NCI-H526 treated with DMSO at 0.1 percent for 48 hours (cell line): ENCODE measurements at regions not wholly inside any gene's neighbourhood (a gene's known extent, or its start where the extent isn't known, plus 50 kb on each side); places are given as distances from the start of the nearest gene placed in this dataset.
"Not testable (repeated sequence)": the region's sequence is repeated elsewhere in the genome, so short reads cannot be mapped to it uniquely, and the experiment has no call there.

Experiments used
- DNase-seq: peaks from one replicate; lab custom pipeline; 2025; lab: John Stamatoyannopoulos, UW

DNA sequence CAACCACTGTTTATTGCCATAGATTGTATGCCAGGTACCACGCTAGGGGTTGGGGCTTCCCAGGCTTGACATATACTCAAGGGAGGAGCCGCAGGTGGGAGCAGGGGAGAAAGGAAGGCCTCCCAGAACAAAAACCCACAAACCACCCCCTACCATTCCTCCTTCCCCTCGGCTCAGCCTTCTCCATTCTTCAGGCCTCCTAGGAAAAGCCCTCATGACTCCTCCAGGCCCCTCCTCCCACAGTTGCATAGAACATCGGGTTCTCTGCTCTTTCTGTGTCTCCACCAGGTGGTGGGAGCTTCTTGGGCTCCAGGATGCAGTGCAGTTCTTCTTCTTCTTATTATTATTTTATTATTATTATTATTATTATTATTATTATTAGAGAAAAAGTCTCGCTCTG is 80.3 kb downstream of the ZFP36L2 start:
- no peak for DNase-seq

DNA sequence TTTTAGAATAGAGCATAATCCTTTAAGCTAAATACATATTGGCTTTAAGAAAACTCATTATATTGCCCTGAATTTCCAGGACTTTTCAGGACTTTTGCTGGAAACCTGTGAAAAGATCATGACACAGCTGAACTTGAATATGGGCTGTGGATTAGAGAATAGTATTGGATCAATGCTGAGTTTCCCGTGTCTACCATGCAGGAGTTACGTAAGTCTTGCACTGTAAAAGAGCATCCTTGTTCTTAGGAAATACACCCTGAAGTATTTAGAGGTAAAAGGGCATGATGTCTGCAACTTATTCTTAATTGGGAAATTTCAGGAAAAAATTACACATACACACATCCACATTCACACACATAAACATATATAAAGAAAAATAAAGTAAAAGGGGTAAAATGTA is 82.1 kb downstream of the ZFP36L2 start:
- no peak for DNase-seq

DNA sequence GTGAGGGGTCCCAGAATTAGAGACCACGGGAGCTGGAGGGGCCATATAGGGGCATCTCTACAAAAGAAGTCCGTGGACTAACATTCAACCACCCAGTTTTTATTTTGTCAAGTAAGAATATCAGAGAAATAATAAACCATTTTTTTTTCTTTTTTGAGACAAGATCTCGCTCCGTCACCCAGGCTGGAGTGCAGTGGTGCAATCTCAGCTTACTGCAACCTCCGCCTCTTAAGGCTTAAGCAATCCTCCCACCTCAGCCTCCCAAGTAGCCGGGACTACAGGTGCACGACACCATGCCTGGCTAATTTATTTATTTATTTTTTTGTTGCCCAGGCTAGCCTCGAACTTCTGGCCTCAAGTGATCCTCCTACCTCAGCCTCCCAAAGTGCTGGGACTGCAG is 82.7 kb downstream of the ZFP36L2 start:
- no peak for DNase-seq

DNA sequence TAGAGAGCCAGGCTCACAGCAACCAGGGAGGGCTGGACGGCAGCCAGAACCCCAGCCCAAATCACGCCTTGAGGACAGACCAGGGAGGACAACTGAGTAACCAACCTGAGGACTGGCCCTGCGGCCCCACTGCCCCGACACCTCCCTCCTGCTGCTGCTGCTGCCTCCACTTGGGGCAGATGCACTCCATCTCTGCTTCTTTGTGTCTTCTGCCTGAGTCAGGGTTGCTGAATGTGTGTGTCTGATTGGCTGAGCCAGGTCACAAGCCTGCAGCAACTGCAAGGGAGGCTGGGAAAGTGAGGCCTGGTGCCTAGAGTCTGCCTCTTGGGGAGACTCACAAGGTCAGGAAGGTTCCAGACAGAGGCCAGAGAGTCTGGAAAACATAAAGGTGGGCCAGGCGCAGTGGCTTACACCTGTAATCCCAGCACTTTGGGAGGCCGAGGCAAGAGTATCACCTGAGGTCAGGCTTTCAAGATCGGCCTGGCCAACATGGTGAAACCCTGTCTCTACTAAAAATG is 83.4 kb downstream of the ZFP36L2 start:
- DNase-seq, result no peak

DNA sequence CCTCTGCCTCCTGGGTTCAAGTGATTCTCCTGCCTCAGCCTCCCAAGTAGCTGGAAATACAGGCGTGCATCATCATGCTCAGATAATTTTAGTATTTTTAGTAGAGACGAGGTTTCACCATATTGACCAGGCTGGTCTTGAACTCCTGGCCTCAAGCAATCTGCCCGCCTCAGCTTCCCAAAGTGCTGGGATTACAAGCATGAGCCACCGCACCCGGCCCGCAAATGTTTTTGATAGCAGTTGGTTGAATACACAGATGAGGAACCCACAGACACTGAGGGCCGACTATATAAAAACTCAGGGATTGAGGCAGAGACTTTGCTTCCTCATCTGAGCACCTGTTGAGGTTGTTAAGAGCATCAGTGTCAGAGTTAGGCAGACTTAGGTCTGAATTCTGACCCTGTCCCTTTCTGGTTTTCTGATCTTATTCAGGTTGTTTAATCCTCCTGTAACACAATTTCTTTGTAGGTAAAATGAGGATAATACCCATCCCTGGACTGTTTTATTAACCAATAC is 84.7 kb downstream of the ZFP36L2 start:
- DNase-seq, result not testable (repeated sequence)

DNA sequence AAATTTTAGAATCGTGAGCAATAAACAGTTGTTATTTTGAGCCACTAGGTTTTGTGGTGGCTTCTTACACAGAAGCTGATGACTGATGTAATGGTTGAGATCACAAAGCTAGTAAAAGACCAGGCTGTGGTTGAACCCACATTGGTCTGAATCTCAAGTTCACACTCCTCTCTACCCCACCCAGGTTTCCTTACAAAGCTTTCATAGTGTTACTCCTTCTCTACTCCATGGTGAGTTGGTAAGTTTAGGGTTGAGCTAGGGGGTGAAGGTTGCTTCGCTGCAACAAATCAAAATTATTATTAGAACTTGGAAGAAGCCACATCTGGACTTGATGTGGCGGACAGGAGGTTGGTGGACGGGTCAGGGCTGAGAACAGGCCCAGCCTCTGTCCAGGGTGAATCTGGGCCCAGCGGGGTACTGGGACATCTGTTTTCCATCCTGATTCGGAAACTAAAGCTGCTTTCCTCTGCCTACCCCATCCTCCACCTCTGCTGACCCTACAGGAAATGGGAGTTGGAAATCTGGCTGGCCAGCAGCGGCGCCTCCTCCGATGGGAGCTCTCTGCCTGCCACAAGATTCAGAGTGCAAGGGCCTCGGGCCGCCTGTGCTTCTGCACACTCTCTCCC is 86.3 kb downstream of the ZFP36L2 start:
- DNase-seq, result no peak

DNA sequence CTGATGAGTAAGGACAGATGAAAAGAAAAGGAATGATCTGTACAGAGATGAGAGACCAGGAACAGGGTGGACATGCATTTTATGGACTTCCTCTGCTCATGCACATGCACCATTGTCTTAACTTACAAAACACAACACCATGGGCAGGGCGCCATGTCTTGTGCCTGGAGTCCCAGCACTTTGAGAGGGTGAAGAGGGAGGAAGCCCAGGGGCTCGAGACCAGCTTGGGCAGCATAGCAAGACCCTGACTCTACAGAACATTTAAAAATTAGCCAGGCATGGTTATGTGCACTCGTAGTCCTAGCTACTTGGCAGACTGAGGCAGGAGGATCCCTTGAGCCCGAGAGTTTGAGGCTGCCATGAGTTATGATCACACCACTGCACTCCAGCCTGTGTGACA is 86.9 kb downstream of the ZFP36L2 start:
- no peak for DNase-seq

DNA sequence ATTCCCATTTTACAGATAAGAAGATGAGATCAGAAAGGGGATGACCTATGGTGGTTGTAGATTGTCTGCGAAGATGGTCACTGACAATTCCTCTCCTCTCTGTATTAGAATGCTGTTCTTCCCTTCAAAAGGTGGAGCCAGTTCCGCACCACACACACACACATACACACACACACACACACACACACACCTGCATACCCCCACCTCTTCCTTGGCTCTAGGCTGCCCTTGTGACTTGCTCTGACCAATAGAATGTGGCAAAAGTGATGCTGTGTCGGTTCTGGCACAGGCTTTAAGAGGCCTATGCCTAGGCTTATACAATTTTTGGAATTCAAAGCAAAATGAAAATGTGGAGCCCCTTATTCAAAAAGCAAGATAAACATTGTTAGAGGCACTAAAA is 88.0 kb downstream of the ZFP36L2 start:
- DNase-seq, result no peak

DNA sequence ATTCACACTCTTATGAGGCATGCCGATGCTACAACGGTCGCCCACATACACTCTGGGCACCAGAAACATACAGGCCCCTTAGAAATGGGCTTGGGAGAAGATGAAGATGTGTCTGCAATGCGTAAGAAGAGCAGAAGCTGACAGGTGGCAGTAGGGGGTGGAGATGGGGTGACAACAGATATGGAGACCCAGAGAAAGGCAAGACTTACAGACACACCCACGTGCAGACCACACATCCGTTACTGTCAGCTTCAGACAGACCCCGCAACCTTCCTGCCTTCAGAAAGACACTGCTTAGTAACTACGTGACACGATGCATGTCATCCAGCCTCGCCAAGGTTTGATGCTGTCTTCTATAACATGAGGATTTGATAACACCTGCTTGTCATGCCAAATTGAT is 89.5 kb downstream of the ZFP36L2 start:
- no peak for DNase-seq

DNA sequence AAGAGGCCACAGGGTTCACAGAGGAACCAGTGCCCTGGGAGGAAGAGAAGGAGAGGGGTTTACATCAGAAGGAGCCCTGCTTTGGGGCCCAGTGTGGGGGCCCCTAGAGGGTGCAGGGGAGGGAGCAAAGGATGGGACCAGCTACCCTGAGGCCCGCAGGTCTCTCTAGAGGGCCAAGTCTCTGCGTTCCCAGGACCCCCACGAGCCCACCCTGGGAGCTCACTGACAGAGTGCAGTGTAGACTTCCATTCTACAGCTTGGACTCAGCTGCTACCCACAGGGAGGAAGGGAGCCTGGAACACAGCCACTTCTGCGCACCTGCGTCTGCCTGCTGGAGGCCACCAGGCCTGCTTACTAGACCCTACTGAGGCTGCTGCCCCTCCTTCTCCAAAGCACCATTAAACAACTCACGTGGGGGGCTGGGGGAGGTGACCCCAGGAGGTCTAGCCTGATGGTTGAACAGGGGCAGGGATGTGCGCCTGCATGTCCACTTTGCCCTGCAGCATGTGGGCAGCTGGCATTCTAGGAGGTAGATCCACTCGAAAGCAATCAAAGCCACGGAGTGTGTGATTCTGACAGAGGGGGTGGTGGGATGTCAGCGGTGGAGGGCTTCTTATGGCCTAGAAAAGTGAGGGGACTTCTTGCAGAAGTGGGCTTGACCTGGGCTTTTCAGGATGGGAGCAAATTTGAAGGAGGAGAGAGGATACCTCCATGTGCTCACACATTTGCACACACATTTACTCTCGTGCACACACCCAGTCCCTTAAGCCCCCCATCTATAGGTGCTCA is 90.2 kb downstream of the ZFP36L2 start:
- no peak for DNase-seq

DNA sequence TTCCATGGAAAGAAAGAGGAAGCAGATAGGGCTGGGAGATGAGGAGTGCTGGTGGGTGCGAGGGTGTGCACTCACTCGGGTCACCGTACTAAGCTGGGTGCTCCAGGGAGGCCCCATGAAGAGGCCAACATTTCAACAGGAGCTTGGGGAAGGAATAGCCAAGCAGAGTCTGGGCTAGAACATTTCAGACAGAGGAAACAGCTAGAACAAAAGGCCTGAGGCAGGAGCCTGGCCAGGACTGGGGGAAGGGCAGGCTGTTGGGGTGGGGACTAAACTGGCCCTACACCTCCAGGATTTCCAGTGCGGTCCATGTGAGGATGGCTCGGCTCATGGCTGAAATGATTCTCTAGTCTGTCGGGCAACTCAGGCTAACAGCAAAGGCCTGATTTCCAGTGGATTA is 90.8 kb downstream of the ZFP36L2 start:
- DNase-seq, result no peak

DNA sequence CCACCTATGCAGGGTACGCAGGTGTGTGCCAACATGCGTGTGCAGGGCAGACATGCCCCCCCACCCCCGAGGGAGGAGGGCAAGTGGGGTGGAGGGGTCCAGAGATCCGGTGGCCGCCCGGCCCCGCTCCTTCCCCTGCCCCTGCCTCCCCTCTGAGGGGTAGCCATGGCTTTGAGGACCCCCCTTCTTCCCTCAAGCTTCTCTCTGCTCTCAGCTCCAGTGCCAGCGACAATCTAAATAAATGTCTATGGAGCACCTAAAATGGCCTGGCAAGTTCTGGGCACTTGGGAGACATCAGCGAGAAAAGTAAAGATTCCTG is 91.9 kb downstream of the ZFP36L2 start:
- no peak for DNase-seq

DNA sequence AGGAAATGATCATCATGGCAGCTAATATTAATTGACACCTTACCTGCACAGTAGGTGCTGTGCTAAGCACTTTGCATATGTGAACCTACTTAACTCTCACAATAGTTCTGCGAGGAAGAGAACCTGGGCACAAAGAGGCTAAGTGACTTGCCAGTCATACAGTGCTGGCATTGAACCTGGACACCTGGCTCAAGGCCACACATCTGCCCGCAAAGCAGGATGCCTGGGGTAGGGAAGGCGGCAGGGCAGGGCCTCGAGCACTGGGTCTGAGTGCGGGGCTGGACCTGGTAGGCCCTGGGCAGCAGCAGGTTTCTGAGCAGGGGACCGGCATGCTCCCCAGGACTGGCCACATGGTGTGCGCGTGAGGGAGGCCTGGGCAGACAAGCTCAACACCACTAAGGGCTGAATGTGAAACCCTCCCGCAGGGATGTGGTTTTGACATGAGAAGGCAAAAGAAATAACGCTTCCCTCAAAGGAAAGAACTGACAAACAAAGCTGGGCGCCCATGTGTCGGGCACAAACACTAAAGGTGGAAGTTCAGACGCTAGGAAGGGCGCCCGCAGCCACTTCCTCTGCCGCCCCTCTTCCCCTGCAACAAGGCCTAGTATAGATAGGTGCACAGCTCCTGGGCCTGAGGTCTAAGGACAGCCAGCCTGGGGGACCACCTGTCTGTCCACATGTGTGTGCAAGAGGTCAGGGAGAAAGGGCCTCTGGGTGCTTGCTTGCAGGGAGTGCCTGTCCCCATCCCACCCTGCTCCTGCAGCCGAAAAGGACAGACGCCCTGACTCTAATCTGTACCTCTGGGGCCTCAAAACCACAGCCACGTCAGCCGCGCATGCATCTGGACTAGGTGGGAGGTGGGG is 92.5 kb downstream of the ZFP36L2 start:
- DNase-seq, result no peak

DNA sequence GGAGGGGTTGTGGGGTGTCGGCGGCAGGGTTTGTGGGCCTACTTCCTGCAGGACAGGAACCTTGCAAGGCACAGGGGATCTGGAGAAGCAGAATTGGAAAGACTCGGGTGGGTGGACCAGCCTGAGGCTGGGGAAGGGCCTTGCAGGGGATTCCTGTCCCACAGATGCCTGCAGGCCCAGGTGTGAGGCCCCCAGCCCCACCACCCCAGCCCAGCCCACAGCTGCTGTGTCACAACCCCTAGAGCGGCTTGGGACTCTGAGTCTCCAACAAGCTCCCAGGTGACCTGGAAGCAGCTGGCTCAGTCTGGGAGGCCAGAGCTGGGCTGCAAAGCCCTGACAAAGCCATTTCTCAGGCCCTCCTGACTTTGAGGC is 93.1 kb downstream of the ZFP36L2 start:
- no peak for DNase-seq

DNA sequence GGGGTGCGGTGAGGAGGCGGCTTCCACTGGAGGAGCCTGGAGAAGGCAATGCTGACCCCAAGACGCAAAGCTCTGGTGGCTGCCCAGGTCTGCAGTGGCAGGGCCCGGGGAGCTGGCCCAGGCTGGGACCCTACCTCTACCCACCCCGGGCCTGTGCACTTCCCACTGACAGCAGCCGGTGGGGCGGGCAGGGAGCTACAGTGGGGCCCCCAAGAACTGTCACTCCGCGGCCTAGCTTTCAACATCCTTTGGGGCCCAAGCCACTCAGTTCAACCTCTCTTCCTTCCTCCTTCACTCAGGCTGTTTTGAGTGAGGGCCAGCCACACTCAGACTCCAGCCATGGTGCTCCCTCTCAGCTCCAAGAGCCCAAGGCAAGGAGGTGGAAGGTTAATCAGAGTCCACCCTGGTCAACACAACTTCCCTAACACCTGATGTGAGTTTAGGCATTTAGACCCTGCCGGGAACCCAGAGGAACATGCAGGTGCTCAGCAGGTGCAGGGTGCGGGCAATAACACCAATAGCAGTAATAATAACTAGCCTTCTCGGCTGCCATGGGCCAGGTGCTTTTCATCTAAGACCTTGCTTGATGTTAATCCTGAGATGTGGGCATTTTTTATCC is 93.6 kb downstream of the ZFP36L2 start:
- DNase-seq, result no peak

DNA sequence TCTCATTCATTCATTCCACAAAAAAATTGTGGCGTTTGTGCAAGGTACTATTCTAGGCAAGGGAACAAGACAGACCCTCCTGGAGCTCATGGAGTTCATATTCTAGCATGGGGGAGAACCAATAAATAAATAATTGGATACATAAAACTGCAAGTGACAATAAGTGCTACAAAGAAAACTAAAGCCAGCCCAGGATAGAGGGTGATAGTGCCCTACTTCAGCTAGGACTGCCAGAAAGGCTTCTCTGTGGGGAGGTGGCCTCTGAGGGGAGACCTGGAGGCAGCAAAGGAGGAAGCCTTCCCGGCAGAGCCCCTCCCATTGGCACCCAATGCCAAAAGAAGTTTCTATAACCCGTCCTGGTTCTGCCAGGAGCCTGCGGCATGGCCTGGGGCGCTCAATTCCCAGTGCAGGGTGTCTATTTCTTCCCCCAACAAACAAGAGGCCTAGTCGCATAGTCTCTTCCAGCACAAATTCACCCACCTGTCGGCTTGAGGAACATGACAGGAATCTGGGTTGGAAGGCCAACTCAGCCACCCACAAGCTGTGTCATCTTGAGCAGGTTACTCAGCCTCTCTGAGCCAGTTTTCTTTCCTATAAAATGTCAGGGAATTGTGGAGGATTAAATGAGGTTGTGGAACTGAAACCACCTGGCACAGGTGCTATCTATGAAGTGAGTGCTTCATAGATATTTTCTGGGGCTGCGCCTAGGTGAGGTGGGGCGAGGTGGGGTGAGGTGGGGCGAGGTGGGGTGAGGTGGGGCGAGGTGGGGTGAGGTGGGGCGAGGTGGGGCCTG is 94.3 kb downstream of the ZFP36L2 start:
- DNase-seq, result no peak

DNA sequence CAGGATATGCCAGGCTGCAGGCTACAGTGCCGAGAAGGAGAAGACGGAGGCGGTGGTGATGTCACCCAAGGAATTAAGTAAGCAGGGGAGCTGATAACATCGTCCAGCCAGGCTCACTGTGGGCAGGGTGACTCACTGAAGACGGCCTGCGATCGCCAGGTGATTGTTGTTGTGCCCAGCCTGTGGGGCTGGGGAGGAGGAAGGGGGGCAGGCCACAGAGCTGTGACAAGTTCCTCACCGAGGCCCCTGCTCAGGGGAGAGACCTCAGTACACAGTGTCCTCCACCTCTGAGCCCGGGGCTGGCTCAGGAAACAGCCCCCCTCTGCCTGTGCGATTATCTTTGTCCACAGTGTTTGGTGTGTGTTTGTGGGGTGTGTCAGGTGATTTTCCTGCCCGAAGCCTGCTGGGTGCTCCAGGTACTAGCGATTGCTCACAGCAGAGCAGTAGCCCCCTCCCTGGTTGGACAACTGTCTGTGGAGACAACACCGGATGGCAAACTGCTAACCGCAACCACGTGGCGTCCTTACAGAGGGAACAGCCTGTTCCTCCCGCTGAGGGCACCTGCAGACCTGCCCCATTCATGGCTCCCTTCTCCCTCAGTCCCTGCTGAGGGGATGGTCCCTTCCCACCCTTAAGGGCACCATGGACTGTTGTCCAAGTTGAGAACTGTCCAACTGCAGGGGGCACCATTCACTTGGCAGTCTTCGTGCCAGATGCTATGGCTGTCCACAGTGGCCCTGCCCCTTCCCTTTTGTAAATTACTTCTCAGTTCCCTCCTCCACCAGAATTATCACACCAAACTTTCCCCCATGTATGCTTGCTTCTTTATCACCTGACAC is 95.1 kb downstream of the ZFP36L2 start:
- DNase-seq, result peak; percentile 4

DNA sequence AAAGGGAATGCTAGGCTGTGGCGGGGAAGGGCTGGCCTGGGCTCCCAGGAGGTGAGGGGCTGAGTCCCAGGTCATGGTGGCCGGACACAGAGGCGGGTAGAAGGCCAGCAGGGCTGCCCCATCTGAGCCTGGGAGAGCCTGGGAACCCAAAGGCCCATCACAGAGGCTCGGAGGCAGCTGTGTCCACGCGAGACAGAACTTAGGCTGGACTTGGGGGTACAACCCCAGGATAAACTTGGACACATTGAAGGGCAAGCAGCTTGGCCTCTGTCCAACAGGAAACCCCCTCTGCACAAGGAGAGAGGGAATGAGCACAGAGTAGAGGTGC is 95.9 kb downstream of the ZFP36L2 start:
- DNase-seq, result no peak

DNA sequence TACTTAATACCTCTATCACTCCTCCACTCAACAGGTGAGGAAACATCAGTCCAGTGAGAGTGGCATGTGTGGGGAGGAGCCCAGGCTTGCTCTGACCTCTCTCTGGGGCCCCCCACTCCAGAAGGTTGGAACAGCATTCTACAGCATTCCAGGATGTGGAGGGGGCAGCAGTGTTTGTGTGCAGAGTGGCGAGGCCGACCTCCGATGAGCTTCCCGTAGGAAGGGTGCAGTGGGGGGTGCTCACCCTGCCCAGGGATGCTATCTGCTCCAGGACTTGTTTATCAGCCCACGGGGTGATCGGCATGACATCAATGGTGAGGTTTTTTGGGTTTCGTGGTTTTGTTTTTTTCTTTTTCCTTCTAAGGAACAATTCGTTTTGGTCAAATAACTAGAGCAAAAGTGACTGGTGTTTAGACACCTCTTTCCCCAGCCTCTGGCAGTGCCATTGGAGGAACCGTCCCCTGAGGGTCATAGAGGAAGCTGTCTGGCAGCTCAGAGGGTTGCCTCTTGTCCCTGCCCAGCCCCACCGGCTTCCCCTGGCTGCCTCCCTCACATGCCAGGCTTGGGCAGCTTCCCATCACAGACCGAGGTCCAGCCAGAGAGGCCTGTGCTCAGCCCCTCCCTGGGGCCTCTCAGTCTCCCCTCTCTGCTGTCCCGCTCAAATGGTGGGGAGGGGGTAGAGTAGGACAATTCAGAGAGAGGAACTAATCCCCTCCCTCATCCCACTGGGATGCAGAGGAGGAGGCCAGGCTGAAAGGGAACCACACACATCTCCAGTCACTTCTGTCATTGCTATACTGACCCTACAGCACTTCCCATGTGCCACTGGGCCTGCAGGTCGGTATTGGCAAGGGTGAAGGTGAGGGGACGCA is 96.5 kb downstream of the ZFP36L2 start:
- DNase-seq, result no peak

DNA sequence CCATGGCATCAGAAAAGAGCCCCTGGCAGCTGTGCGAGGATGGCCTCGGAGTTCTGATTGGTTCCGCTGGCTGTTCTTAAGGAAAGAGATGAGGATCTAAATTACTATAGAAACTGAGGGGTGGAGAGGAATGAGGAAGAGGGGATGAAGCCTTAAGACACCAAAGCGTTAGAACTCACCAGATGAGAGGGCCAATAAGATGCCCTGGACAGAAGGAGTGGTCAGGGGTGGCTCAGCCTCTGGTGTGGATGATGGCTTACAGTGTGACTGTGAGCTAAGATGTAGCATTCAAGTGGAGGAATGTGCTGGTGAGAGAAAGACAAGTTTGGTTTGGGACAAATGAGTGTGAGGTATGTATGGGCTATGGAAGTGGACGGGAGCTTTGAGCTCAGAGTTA is 97.8 kb downstream of the ZFP36L2 start:
- no peak for DNase-seq
